ENCODE measurements at regions not wholly inside any gene's neighbourhood (a gene's known extent, or its start where the extent isn't known, plus 50 kb on each side); places are given as distances from the start of the nearest gene placed in this dataset.

DNA sequence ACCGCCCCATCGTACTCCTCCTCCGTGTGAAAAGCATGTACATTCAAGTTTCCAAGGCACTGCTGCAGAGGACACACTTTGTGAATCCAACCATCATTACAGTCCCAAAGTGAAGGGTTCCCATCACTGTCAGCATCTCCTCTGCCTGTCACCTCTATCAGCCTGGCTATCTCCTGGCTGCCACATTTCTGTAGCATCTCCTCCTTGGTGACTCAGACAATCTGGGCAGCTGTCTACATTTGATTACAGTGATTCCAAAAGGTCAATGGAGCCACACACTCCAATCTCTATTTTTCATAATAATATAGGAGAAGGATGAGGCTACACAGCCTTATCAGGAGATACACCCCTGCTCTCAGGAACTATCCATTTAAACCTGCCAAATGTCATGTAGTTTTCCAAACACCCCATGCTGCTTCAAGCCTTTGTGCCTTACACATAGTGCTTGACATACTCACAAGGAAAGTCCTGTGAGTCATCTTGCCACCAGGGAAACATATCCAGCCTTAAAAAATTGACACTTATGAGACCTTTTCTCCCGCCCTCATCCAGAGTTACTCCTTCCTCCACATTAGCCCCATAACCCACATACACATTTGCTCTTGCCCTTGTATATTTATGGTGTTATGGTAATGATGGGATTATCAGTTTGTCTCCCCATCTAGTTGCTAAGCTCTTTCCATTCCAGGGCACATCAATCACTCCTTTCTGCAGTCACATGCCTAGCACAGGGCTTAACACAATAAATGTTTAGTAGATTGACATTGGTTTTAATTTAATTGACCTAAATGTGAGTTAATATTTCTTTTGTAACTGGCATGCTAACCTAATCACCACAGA is 250.1 kb upstream of the CDH5 start:
- Histone ChIP-seq H3K4me3 (replicated peaks in 1 of 2; ENCODE audit: low read depth in 1 of 2, low read length in 2 of 2) (no peak overlapping the region), H3K79me2 (ENCODE audit: insufficient read depth, low read length) (no peaks in the 10 kb centered on the region), H3K9me2 (ENCODE audit: insufficient read depth) (no peaks in the 10 kb centered on the region), H3K36me3 (ENCODE audit: control insufficient read depth in 1 of 2, insufficient read depth in 2 of 2, low read length in 2 of 2) (no peaks in the 10 kb centered on the region), H3K4me2 (ENCODE audit: low read length) (no peak overlapping the region), H3K27me3 (ENCODE audit: insufficient read depth, low read length) (peaks cover 30% of the 10 kb centered on the region), H3K9ac (ENCODE audit: low read length) (no peak overlapping the region), H3K9me3 (ENCODE audit: control insufficient read depth in 1 of 2, insufficient read depth in 1 of 2, low read depth in 1 of 2, low read length in 2 of 2) (no peaks in the 10 kb centered on the region), H2AFZ (ENCODE audit: low read depth, low read length, poor library complexity, severe bottlenecking) (no peak overlapping the region), H4K20me1 (ENCODE audit: insufficient read depth) (no peaks in the 10 kb centered on the region), H3K4me1 (ENCODE audit: control insufficient read depth in 1 of 2, insufficient read depth in 2 of 2, low read length in 2 of 2) (no peaks in the 10 kb centered on the region), H3K27ac (ENCODE audit: low read depth, low read length) (no peak overlapping the region)
- POLR2A ChIA-PET = no interaction called here
- DNase-seq (ENCODE audit: low read depth, low spot score) (no peak), ATAC-seq (no peak)
- intact Hi-C loops (cut with micrococcal nuclease) = loop anchor here (10.0 kb wide), 1 partner anchor 58 kb away; no protein-coding TSS in a partner anchor
- TF ChIP-seq YY1 (IDR thresholded peaks at IDR 0.05; ENCODE audit: extremely low read depth, insufficient replicate concordance, low read depth, low read length) (no peak), RAD21 (IDR thresholded peaks at IDR 0.05; ENCODE audit: low read depth) (no peak), POLR2AphosphoS5 (IDR thresholded peaks at IDR 0.05; ENCODE audit: low read depth, low read length) (no peak), TCF7L2 (IDR thresholded peaks at IDR 0.05; ENCODE audit: borderline replicate concordance, extremely low read depth, insufficient read depth, insufficient read length) (no peak), SRF (IDR thresholded peaks at IDR 0.05; ENCODE audit: low read depth) (no peak), SP1 (IDR thresholded peaks at IDR 0.05; ENCODE audit: low read depth) (no peak), JUND (IDR thresholded peaks at IDR 0.05) (no peak), EGR1 (IDR thresholded peaks at IDR 0.05; ENCODE audit: low read depth) (no peak), CBX3 (IDR thresholded peaks at IDR 0.05; ENCODE audit: low read depth) (no peak), EZH2 (IDR thresholded peaks at IDR 0.05) (no peak), SIN3A (IDR thresholded peaks at IDR 0.05; ENCODE audit: low read depth) (no peak), CEBPB (IDR thresholded peaks at IDR 0.05; ENCODE audit: low read depth) (no peak), ELF1 (IDR thresholded peaks at IDR 0.05; ENCODE audit: borderline replicate concordance, low read depth) (no peak), ZFX (IDR thresholded peaks at IDR 0.05) (no peak), EZH2phosphoT487 (IDR thresholded peaks at IDR 0.05; ENCODE audit: borderline replicate concordance) (no peak)
- TF ChIP-seq, protein P1, sequence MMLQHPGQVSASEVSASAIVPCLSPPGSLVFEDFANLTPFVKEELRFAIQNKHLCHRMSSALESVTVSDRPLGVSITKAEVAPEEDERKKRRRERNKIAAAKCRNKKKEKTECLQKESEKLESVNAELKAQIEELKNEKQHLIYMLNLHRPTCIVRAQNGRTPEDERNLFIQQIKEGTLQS (IDR thresholded peaks at IDR 0.05) = no peak
- TF ChIP-seq, protein P2, sequence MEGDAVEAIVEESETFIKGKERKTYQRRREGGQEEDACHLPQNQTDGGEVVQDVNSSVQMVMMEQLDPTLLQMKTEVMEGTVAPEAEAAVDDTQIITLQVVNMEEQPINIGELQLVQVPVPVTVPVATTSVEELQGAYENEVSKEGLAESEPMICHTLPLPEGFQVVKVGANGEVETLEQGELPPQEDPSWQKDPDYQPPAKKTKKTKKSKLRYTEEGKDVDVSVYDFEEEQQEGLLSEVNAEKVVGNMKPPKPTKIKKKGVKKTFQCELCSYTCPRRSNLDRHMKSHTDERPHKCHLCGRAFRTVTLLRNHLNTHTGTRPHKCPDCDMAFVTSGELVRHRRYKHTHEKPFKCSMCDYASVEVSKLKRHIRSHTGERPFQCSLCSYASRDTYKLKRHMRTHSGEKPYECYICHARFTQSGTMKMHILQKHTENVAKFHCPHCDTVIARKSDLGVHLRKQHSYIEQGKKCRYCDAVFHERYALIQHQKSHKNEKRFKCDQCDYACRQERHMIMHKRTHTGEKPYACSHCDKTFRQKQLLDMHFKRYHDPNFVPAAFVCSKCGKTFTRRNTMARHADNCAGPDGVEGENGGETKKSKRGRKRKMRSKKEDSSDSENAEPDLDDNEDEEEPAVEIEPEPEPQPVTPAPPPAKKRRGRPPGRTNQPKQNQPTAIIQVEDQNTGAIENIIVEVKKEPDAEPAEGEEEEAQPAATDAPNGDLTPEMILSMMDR (IDR thresholded peaks at IDR 0.05 in 2 of 3, conservative IDR thresholded peaks at IDR 0.05 in 1 of 3; ENCODE audit: borderline replicate concordance in 1 of 3, insufficient read depth in 1 of 3, low read depth in 2 of 3, low read length in 2 of 3) = no peak
- TF ChIP-seq, protein P3, sequence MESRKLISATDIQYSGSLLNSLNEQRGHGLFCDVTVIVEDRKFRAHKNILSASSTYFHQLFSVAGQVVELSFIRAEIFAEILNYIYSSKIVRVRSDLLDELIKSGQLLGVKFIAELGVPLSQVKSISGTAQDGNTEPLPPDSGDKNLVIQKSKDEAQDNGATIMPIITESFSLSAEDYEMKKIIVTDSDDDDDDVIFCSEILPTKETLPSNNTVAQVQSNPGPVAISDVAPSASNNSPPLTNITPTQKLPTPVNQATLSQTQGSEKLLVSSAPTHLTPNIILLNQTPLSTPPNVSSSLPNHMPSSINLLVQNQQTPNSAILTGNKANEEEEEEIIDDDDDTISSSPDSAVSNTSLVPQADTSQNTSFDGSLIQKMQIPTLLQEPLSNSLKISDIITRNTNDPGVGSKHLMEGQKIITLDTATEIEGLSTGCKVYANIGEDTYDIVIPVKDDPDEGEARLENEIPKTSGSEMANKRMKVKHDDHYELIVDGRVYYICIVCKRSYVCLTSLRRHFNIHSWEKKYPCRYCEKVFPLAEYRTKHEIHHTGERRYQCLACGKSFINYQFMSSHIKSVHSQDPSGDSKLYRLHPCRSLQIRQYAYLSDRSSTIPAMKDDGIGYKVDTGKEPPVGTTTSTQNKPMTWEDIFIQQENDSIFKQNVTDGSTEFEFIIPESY (IDR thresholded peaks at IDR 0.05; ENCODE audit: extremely low read depth, insufficient replicate concordance, low read length) = no peak
- TF ChIP-seq, protein P4, sequence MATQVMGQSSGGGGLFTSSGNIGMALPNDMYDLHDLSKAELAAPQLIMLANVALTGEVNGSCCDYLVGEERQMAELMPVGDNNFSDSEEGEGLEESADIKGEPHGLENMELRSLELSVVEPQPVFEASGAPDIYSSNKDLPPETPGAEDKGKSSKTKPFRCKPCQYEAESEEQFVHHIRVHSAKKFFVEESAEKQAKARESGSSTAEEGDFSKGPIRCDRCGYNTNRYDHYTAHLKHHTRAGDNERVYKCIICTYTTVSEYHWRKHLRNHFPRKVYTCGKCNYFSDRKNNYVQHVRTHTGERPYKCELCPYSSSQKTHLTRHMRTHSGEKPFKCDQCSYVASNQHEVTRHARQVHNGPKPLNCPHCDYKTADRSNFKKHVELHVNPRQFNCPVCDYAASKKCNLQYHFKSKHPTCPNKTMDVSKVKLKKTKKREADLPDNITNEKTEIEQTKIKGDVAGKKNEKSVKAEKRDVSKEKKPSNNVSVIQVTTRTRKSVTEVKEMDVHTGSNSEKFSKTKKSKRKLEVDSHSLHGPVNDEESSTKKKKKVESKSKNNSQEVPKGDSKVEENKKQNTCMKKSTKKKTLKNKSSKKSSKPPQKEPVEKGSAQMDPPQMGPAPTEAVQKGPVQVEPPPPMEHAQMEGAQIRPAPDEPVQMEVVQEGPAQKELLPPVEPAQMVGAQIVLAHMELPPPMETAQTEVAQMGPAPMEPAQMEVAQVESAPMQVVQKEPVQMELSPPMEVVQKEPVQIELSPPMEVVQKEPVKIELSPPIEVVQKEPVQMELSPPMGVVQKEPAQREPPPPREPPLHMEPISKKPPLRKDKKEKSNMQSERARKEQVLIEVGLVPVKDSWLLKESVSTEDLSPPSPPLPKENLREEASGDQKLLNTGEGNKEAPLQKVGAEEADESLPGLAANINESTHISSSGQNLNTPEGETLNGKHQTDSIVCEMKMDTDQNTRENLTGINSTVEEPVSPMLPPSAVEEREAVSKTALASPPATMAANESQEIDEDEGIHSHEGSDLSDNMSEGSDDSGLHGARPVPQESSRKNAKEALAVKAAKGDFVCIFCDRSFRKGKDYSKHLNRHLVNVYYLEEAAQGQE (IDR thresholded peaks at IDR 0.05; ENCODE audit: low read depth) = no peak
- TF ChIP-seq, protein P5, sequence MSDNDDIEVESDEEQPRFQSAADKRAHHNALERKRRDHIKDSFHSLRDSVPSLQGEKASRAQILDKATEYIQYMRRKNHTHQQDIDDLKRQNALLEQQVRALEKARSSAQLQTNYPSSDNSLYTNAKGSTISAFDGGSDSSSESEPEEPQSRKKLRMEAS (IDR thresholded peaks at IDR 0.05) = no peak
- BruUV-seq (replicated peaks) = no TSS peak
- RAD21 ChIA-PET (ENCODE audit: low non-redundant PET in 1 of 2, low total read pairs in 2 of 2, uncharacterized antibody in 2 of 2, unreplicated experiment in 2 of 2) = no interaction called here
- CTCF ChIA-PET = no interaction called here
